H9 (cell line): ENCODE measurements at regions not wholly inside any gene's neighbourhood (a gene's known extent, or its start where the extent isn't known, plus 50 kb on each side); places are given as distances from the start of the nearest gene placed in this dataset.

Experiments used
- DNase-seq: peaks from one replicate; pipeline ENCODE4 v3.0.0-alpha.2; 2017
- H2AFZ ChIP-seq: one replicate; pipeline ENCODE4 v1.6.1; 2013; ENCODE audit warnings: mild to moderate bottlenecking, low read length, control low read depth, moderate library complexity
- H2AK5ac ChIP-seq: 2 replicates; pipeline ENCODE4 v1.6.1; 2013; ENCODE audit warnings: low read length, control low read depth, mixed read lengths; ENCODE audit not compliant: insufficient read length
- H2BK120ac ChIP-seq: one replicate; pipeline ENCODE4 v1.6.1; 2013; ENCODE audit warnings: low read depth, mild to moderate bottlenecking, low read length, control low read depth, inconsistent platforms; ENCODE audit not compliant: poor library complexity, severe bottlenecking
- H2BK12ac ChIP-seq: 2 replicates; pipeline ENCODE4 v1.6.1; 2013; ENCODE audit warnings: low read length, control low read depth, mixed read lengths, low read depth; ENCODE audit not compliant: insufficient read length
- H2BK15ac ChIP-seq: 2 replicates; pipeline ENCODE4 v1.6.1; 2013; ENCODE audit warnings: low read depth, low read length, control low read depth
- H2BK20ac ChIP-seq: one replicate; pipeline ENCODE4 v1.6.1; 2013; ENCODE audit warnings: low read depth, mild to moderate bottlenecking, low read length, control low read depth, inconsistent platforms; ENCODE audit not compliant: poor library complexity, severe bottlenecking
- H2BK5ac ChIP-seq: 2 replicates; pipeline ENCODE4 v1.6.1; 2013; ENCODE audit warnings: low read length, control low read depth, mixed read lengths; ENCODE audit not compliant: insufficient read length
- H3K14ac ChIP-seq: 2 replicates; pipeline ENCODE4 v1.6.1; 2013; ENCODE audit warnings: low read length, control low read depth; ENCODE audit not compliant: insufficient read depth
- H3K18ac ChIP-seq: 2 replicates; pipeline ENCODE4 v1.6.1; 2013; ENCODE audit warnings: low read depth, mild to moderate bottlenecking, mixed read lengths, low read length, control low read depth; ENCODE audit not compliant: insufficient read length
- H3K23ac ChIP-seq: 2 replicates; pipeline ENCODE4 v1.6.1; 2013; ENCODE audit warnings: low read length, control low read depth, mixed read lengths, low read depth; ENCODE audit not compliant: insufficient read length
- H3K23me2 ChIP-seq: 2 replicates; pipeline ENCODE4 v1.6.1; 2013; ENCODE audit warnings: low read depth, mild to moderate bottlenecking, mixed read lengths, low read length, control low read depth; ENCODE audit not compliant: insufficient read length, poor library complexity, severe bottlenecking
- H3K27ac ChIP-seq: 2 replicates; pipeline ENCODE4 v1.5.1; 2013; ENCODE audit warnings: low read length, control low read depth, mixed read lengths, low read depth; ENCODE audit not compliant: insufficient read length
- H3K27me3 ChIP-seq: 2 replicates; pipeline ENCODE4 v1.6.1; 2013; ENCODE audit warnings: low read length, control low read depth, inconsistent platforms; ENCODE audit not compliant: insufficient read depth
- H3K4ac ChIP-seq: 2 replicates; pipeline ENCODE4 v1.6.1; 2013; ENCODE audit warnings: low read depth, mild to moderate bottlenecking, control low read depth, inconsistent platforms, low read length, moderate library complexity
- H3K4me1 ChIP-seq: 2 replicates; pipeline ENCODE4 v1.6.1; 2013; ENCODE audit warnings: low read length, control low read depth, inconsistent platforms; ENCODE audit not compliant: insufficient read depth
- H3K4me2 ChIP-seq: 2 replicates; pipeline ENCODE4 v1.6.1; 2013; ENCODE audit warnings: low read length, control low read depth, mixed read lengths; ENCODE audit not compliant: insufficient read length, insufficient read depth
- H3K56ac ChIP-seq: 2 replicates; pipeline ENCODE4 v1.6.1; 2013; ENCODE audit warnings: low read depth, mild to moderate bottlenecking, mixed read lengths, low read length, control low read depth; ENCODE audit not compliant: insufficient read length
- H3K79me1 ChIP-seq: 2 replicates; pipeline ENCODE4 v1.6.1; 2013; ENCODE audit warnings: low read depth, mild to moderate bottlenecking, moderate library complexity, low read length, control low read depth, inconsistent platforms; ENCODE audit not compliant: insufficient read depth, poor library complexity, severe bottlenecking
- H3K79me2 ChIP-seq: 2 replicates; pipeline ENCODE4 v1.6.1; 2013; ENCODE audit warnings: low read length, control low read depth, inconsistent platforms; ENCODE audit not compliant: insufficient read depth
- H3K9ac ChIP-seq: 2 replicates; pipeline ENCODE4 v1.6.1; 2013; ENCODE audit warnings: low read length, control low read depth, mixed read lengths; ENCODE audit not compliant: insufficient read length; ENCODE audit errors: extremely low read depth
- H3K9me3 ChIP-seq: one replicate; pipeline ENCODE4 v1.6.1; 2013; ENCODE audit warnings: low read depth, low read length, inconsistent platforms; ENCODE audit not compliant: control insufficient read depth
- H3T11ph ChIP-seq: one replicate; pipeline ENCODE4 v1.6.1; 2013; ENCODE audit warnings: mild to moderate bottlenecking, low read length, control low read depth, inconsistent platforms
- H4K20me1 ChIP-seq: one replicate; pipeline ENCODE4 v1.6.1; 2013; ENCODE audit not compliant: control insufficient read depth, insufficient read length, insufficient read depth
- H4K5ac ChIP-seq: 2 replicates; pipeline ENCODE4 v1.6.1; 2013; ENCODE audit warnings: low read depth, mild to moderate bottlenecking, mixed read lengths, low read length, control low read depth; ENCODE audit not compliant: insufficient read length
- H4K8ac ChIP-seq: replicated peaks from 2 replicates; pipeline ENCODE4 v1.6.1; 2013; ENCODE audit warnings: low read length, control low read depth, mixed read lengths, low read depth; ENCODE audit not compliant: insufficient read length
- H4K91ac ChIP-seq: 2 replicates; pipeline ENCODE4 v1.6.1; 2013; ENCODE audit warnings: low read depth, mild to moderate bottlenecking, moderate library complexity, mixed read lengths, low read length, control low read depth; ENCODE audit not compliant: insufficient read length
- H3K27ac Mint-ChIP-seq, 3 experiments: 2 replicates in 2 of 3; 3 replicates in 1 of 3; pipeline ENCODE4 v1.8.0; 2020 to 2021; ENCODE audit warnings: mixed read lengths in 3 of 3, mild to moderate bottlenecking in 1 of 3, moderate library complexity in 1 of 3
- H3K27me3 Mint-ChIP-seq: 2 replicates; pipeline ENCODE4 v1.8.0; 2021; ENCODE audit warnings: low read depth, mild to moderate bottlenecking, moderate library complexity, mixed read lengths
- H3K36me3 Mint-ChIP-seq, 3 experiments: 2 replicates in 2 of 3; 3 replicates in 1 of 3; pipeline ENCODE4 v1.8.0; 2020 to 2021; ENCODE audit warnings: low read depth in 3 of 3, mixed read lengths in 3 of 3; ENCODE audit not compliant: insufficient read depth in 1 of 3
- H3K4me1 Mint-ChIP-seq, 2 experiments: 2 replicates each; pipeline ENCODE4 v1.8.0; 2020; ENCODE audit warnings: mixed read lengths in 2 of 2
- H3K4me3 Mint-ChIP-seq, 2 experiments: 2 replicates in 1 of 2; 3 replicates in 1 of 2; pipeline ENCODE4 v1.8.0; 2020 to 2021; ENCODE audit warnings: mild to moderate bottlenecking in 2 of 2, mixed read lengths in 2 of 2, moderate library complexity in 1 of 2
- H3K9me3 Mint-ChIP-seq, 2 experiments: 2 replicates in 1 of 2; 3 replicates in 1 of 2; pipeline ENCODE4 v1.8.0; 2020; ENCODE audit warnings: mild to moderate bottlenecking in 2 of 2, mixed read lengths in 2 of 2, moderate library complexity in 1 of 2
- WGBS: extraction: QIAGEN DNeasy Blood & Tissue Kit; methylation state at CpG from one replicate; pipeline ENCODE4 v1.1.7; 2013; ENCODE audit warnings: missing lambda C conversion rate, low lambda C conversion rate, mixed read lengths; ENCODE audit not compliant: insufficient read length; ENCODE audit errors: extremely low coverage; 5-methylcytosine and 5-hydroxymethylcytosine counted together
- TF ChIP-seq, protein P1 (sequence below): fragments of 200-600 bp; sonication (generic); conservative IDR thresholded peaks from 3 replicates; pipeline ENCODE4 v1.8.0; 2021; ENCODE audit warnings: antibody characterized with exemption, mild to moderate bottlenecking

- peak overlapping the region in 1 of 3 experiments; percentile 40; a peak in 1 of 7 replicates for H3K27ac Mint-ChIP-seq
These were observed 251.3 kb upstream of the CCDC179 start for GRCh38 chr11:23111527-23111926.

More at GRCh38 chr11:23111527-23111926, 251.3 kb upstream of the CCDC179 start:
- Histone ChIP-seq H3K18ac (no peak overlapping the region), H4K5ac (no peak overlapping the region), H2BK20ac (no peak overlapping the region), H3K27ac (no peak overlapping the region), H2AK5ac (no peak overlapping the region), H2BK5ac (no peak overlapping the region), H3K23me2 (no peaks in the 10 kb centered on the region), H2BK120ac (no peak overlapping the region), H3K9ac (no peak overlapping the region), H2BK12ac (no peak overlapping the region), H2AFZ (no peak overlapping the region), H3T11ph (no peak overlapping the region), H4K8ac (no peak overlapping the region), H3K23ac (no peak overlapping the region), H4K91ac (no peak overlapping the region), H3K4ac (no peak overlapping the region), H3K79me2 (no peaks in the 10 kb centered on the region), H4K20me1 (no peaks in the 10 kb centered on the region), H3K79me1 (no peaks in the 10 kb centered on the region), H3K9me3 (no peaks in the 10 kb centered on the region), H3K27me3 (no peaks in the 10 kb centered on the region), H2BK15ac (no peak overlapping the region), H3K4me2 (no peak overlapping the region), H3K14ac (no peak overlapping the region), H3K56ac (no peak overlapping the region), H3K4me1 (no peaks in the 10 kb centered on the region; the same call in none of the 2 replicates)
- Mint-ChIP-seq H3K36me3 (peaks cover under 1 to 2% (median 1%) of the 10 kb centered on the region in 3 experiments; a peak in 5 of 7 replicates), H3K4me3 (no peak overlapping the region), H3K27me3 (no peaks in the 10 kb centered on the region), H3K4me1 (peaks cover 20 to 28% of the 10 kb centered on the region in 2 experiments), H3K9me3 (peaks cover 1 to 3% of the 10 kb centered on the region in 2 experiments; a peak in 4 of 5 replicates)
- WGBS, result no CpG with 5 or more reads among the region's 2 CpGs
- no peak for DNase-seq
- TF ChIP-seq, protein P1, sequence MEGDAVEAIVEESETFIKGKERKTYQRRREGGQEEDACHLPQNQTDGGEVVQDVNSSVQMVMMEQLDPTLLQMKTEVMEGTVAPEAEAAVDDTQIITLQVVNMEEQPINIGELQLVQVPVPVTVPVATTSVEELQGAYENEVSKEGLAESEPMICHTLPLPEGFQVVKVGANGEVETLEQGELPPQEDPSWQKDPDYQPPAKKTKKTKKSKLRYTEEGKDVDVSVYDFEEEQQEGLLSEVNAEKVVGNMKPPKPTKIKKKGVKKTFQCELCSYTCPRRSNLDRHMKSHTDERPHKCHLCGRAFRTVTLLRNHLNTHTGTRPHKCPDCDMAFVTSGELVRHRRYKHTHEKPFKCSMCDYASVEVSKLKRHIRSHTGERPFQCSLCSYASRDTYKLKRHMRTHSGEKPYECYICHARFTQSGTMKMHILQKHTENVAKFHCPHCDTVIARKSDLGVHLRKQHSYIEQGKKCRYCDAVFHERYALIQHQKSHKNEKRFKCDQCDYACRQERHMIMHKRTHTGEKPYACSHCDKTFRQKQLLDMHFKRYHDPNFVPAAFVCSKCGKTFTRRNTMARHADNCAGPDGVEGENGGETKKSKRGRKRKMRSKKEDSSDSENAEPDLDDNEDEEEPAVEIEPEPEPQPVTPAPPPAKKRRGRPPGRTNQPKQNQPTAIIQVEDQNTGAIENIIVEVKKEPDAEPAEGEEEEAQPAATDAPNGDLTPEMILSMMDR, result no peak
